ENCODE measurements at regions not wholly inside any gene's neighbourhood (a gene's known extent, or its start where the extent isn't known, plus 50 kb on each side); places are given as distances from the start of the nearest gene placed in this dataset.

GRCh38 chr3:161163297-161163696, 57.8 kb upstream of the NMD3 start:
- TF ChIP-seq CTCF (IDR thresholded peaks at IDR 0.05) (no peak), EZH2 (IDR thresholded peaks at IDR 0.05; ENCODE audit: borderline replicate concordance, insufficient read depth, low read depth, low read length, poor library complexity, severe bottlenecking) (no peak)

Measured in B cell (primary cell).